CD4-positive, alpha-beta memory T cell (primary cell): ENCODE measurements at regions not wholly inside any gene's neighbourhood (a gene's known extent, or its start where the extent isn't known, plus 50 kb on each side); places are given as distances from the start of the nearest gene placed in this dataset.

ENCODE experiments used
- CTCF ChIA-PET: fragments of 350-600 bp; sonication (Branson Sonifier 250); formaldehyde crosslinking; loops from one replicate; lab custom pipeline; 2021; ENCODE audit warnings: inconsistent platforms; ENCODE audit not compliant: partially characterized antibody; lab: Charles Lee
- POLR2A ChIA-PET: fragments of 350-600 bp; sonication (Branson Sonifier 250); formaldehyde crosslinking; loops from one replicate; lab custom pipeline; 2021; ENCODE audit not compliant: partially characterized antibody; lab: Charles Lee
- DNase-seq, 5 donors: peaks; one replicate each; pipeline versions ENCODE4 v3.0.0 to v3.0.0-alpha.2; 2020 to 2022; ENCODE audit warnings: mixed read lengths in 1 of 5
- H3K27ac ChIP-seq: one replicate; pipeline ENCODE4 v1.7.0; 2013; ENCODE audit warnings: low read depth, low read length
- H3K27me3 ChIP-seq: 2 replicates; pipeline ENCODE4 v1.7.0; 2013; ENCODE audit warnings: mild to moderate bottlenecking, low read length, moderate library complexity; ENCODE audit not compliant: insufficient read depth
- H3K36me3 ChIP-seq: 2 replicates; pipeline ENCODE4 v1.7.0; 2013; ENCODE audit warnings: mild to moderate bottlenecking, low read length, moderate library complexity; ENCODE audit not compliant: insufficient read depth
- H3K4me1 ChIP-seq: 2 replicates; pipeline ENCODE4 v1.7.0; 2013; ENCODE audit warnings: mild to moderate bottlenecking, low read length, moderate library complexity; ENCODE audit not compliant: insufficient read depth
- H3K4me3 ChIP-seq, 2 donors: one replicate each; pipeline ENCODE4 v1.7.0; 2013; ENCODE audit warnings: low read length in 2 of 2, mild to moderate bottlenecking in 1 of 2
- H3K9me3 ChIP-seq, 2 donors: one replicate each; pipeline ENCODE4 v1.7.0; 2013; ENCODE audit warnings: low read length in 2 of 2, control low read depth in 1 of 2; ENCODE audit not compliant: control insufficient read depth in 1 of 2
- H3K27ac Mint-ChIP-seq, 7 donors: one replicate each; pipeline ENCODE4 v1.8.0; 2020 to 2021; ENCODE audit warnings: mixed read lengths in 7 of 7, mild to moderate bottlenecking in 6 of 7, inconsistent platforms in 3 of 7, moderate library complexity in 3 of 7
- H3K27me3 Mint-ChIP-seq, 2 donors: one replicate each; pipeline ENCODE4 v1.8.0; 2020 to 2021; ENCODE audit warnings: mixed read lengths in 2 of 2
- H3K36me3 Mint-ChIP-seq, 2 donors: one replicate each; pipeline ENCODE4 v1.8.0; 2020 to 2021; ENCODE audit warnings: mixed read lengths in 2 of 2, inconsistent platforms in 1 of 2, mild to moderate bottlenecking in 1 of 2
- H3K4me1 Mint-ChIP-seq, 4 donors: one replicate each; pipeline ENCODE4 v1.8.0; 2020 to 2021; ENCODE audit warnings: mixed read lengths in 4 of 4, mild to moderate bottlenecking in 1 of 4
- H3K4me3 Mint-ChIP-seq, 8 donors: one replicate each; pipeline ENCODE4 v1.8.0; 2020 to 2021; ENCODE audit warnings: mixed read lengths in 8 of 8, mild to moderate bottlenecking in 7 of 8, moderate library complexity in 6 of 8, inconsistent platforms in 3 of 8
- H3K9me3 Mint-ChIP-seq, 8 donors: one replicate each; pipeline ENCODE4 v1.8.0; 2020 to 2021; ENCODE audit warnings: mixed read lengths in 8 of 8, mild to moderate bottlenecking in 5 of 8, inconsistent platforms in 3 of 8, moderate library complexity in 1 of 8
- intact Hi-C: fragments of 100-400 bp; cut with micrococcal nuclease; formaldehyde crosslinking; loops from one replicate; pipeline ENCODE4 v1.15.1; 2023

DNA sequence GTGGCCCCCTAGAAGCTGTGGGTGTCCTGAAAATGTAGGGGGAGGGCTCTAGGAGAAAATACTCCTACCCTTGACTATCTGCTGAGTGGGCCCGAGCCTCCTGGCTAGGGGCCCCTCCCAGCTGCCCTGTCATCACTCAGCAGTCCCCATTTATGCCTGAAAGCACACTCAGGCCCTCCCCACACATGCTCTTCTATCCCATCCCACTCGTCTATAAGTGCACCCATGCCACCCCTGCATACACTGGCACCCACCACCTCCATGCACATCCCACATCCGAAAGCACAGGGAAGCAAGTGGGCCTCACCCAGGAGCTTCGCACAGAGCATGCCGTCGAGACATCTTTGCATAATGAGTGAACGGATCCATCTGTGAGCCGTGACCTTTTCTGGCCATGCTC is 80.4 kb upstream of the POU3F1 start:
- intact Hi-C loops, result no loop called here
- DNase-seq, result no peak
- peak overlapping the region in 1 of 7 donors; percentile 70 for H3K27ac Mint-ChIP-seq
- H3K4me1 ChIP-seq, result no peaks in the 10 kb centered on the region
- H3K4me3 Mint-ChIP-seq, result no peak overlapping the region
- H3K9me3 ChIP-seq, result no peaks in the 10 kb centered on the region
- H3K27me3 Mint-ChIP-seq, result peaks cover 12 to 27% of the 10 kb centered on the region in 2 donors
- CTCF ChIA-PET, result no interaction called here
- H3K9me3 Mint-ChIP-seq, result peaks cover 0 to 2% (median 0%) of the 10 kb centered on the region in 8 donors
- H3K27me3 ChIP-seq, result no peaks in the 10 kb centered on the region
- POLR2A ChIA-PET, result no interaction called here
- no peaks in the 10 kb centered on the region for H3K4me1 Mint-ChIP-seq
- no peak overlapping the region for H3K27ac ChIP-seq
- no peaks in the 10 kb centered on the region for H3K36me3 ChIP-seq
- H3K36me3 Mint-ChIP-seq, result no peaks in the 10 kb centered on the region
- H3K4me3 ChIP-seq, result no peak overlapping the region

DNA sequence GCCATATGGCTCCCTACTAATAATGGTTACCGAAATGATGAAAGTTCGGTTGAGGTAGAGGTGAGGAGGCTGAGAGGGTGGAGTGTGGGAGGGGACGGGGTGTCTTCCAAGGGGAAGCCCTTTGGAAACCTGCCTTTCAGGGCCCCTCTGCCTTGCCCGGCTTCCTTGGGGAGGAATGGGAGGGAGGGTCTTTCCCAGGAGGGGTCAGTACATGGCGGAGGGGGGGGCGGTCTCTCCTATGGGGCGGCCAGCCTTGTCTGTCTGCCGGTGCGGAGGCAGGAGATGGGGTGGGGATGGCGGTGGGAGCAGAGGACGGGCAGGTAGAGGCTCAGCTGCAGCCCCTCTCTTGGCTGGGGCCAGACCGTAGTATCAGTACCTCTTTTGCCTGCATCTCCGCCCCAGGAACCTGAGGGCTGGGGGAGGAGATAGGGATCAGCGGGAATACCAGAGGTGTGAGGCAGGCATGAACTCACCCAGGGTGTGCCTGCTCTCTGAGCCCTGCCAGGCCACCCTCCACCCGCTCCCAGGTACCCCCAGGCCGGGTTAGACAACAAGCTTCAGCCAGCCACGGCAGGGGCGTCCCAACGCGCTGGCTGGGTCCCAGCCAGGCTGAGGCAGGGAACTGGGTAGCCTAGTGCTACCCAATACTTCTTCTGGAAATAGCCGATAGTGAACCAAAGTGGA is 79.4 kb upstream of the POU3F1 start:
- Histone ChIP-seq H3K4me1 (no peaks in the 10 kb centered on the region), H3K27me3 (no peaks in the 10 kb centered on the region), H3K4me3 (no peak overlapping the region), H3K9me3 (no peaks in the 10 kb centered on the region), H3K27ac (no peak overlapping the region), H3K36me3 (no peaks in the 10 kb centered on the region)
- Mint-ChIP-seq H3K4me1 (no peaks in the 10 kb centered on the region), H3K9me3 (no peaks in the 10 kb centered on the region), H3K4me3 (no peak overlapping the region), H3K27me3 (peaks cover 8 to 19% of the 10 kb centered on the region in 2 donors), H3K27ac (no peak overlapping the region), H3K36me3 (no peaks in the 10 kb centered on the region)
- intact Hi-C loops, result no loop called here
- DNase-seq, result no peak
- POLR2A ChIA-PET, result interaction anchor here (0.5 kb wide), 1 partner anchor 93 kb away, joined by 3 read pairs; no protein-coding TSS in a partner anchor
- CTCF ChIA-PET, result no interaction called here

DNA sequence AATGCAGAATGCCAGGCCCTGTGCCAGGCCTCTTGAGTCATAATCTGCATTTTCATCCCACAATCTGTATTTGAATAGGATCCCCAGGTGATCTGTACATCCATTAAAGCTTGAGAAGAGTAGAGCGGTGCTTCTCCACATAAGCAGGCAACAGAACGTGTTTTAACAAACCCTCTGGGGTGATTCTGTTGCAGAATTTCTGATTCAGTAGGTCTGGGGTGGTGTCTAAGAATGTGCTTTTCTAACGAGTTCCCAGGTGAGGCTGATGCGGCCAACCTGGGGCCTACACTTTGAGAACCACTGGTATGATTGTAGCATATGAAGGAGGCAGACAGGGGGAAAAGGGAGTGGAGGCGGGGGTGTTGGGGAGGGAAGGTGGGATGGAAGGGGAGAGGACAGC is 78.4 kb upstream of the POU3F1 start:
- ChIA-PET POLR2A (no interaction called here), CTCF (no interaction called here)
- no peak overlapping the region for H3K4me3 Mint-ChIP-seq

DNA sequence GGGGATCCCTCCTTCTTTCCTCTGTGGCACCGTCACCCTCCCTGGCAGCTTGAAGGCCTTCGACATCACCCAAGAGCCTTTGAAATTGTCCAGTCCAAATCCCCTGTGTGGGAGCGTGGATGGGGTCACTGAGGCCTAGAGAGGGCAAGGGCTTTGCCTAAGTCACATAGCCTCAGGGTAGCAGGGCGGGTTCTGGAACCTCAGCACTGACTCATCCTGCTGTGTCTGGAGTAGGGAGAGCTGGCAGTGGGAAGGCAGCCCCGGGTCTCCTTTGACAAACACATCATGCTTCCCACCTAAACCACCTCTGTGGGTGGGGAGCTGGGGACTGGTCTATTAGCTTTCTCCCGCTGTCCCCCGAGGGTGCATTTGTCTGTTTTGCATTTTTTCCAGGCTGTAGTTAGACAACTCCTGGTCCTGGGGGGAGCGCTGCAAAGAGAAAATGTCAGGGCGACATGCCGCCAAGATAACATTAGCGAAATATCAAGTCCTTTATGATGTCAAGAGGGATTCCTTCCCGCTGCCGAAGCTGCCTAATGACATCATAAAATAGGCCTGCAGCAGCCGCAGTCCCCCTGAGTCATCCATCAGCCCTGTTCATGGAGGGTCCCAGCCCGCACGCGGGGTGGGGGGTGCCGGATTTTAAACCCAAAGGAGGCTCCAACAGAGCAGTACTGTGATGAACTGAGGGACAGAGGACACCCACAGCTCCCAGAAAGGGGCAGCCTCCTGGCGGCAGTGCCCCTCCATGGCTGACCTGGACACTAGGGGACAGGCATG is 77.0 kb upstream of the POU3F1 start:
- intact Hi-C loops, result no loop called here
- Mint-ChIP-seq H3K27me3 (peaks cover 4 to 11% of the 10 kb centered on the region in 2 donors), H3K4me3 (no peak overlapping the region), H3K36me3 (no peaks in the 10 kb centered on the region), H3K4me1 (no peaks in the 10 kb centered on the region), H3K9me3 (no peaks in the 10 kb centered on the region), H3K27ac (no peak overlapping the region)
- no peak overlapping the region for H3K4me3 ChIP-seq
- H3K36me3 ChIP-seq, result no peaks in the 10 kb centered on the region
- H3K9me3 ChIP-seq, result no peaks in the 10 kb centered on the region
- no peak for DNase-seq
- POLR2A ChIA-PET, result no interaction called here
- H3K27ac ChIP-seq, result no peak overlapping the region
- CTCF ChIA-PET, result no interaction called here
- H3K27me3 ChIP-seq, result no peaks in the 10 kb centered on the region
- no peaks in the 10 kb centered on the region for H3K4me1 ChIP-seq

More for the DNA sequence above, 78.4 kb upstream of the POU3F1 start:
- no peaks in the 10 kb centered on the region for H3K27me3 ChIP-seq
- peaks cover 6 to 14% of the 10 kb centered on the region in 2 donors for H3K27me3 Mint-ChIP-seq
- no peaks in the 10 kb centered on the region for H3K36me3 ChIP-seq
- no peak overlapping the region for H3K27ac ChIP-seq
- H3K27ac Mint-ChIP-seq, result peak overlapping the region in 1 of 7 donors; percentile 23
- H3K9me3 Mint-ChIP-seq, result no peaks in the 10 kb centered on the region
- H3K4me1 ChIP-seq, result no peaks in the 10 kb centered on the region
- H3K4me1 Mint-ChIP-seq, result no peaks in the 10 kb centered on the region
- no peaks in the 10 kb centered on the region for H3K9me3 ChIP-seq
- DNase-seq, result no peak
- no peak overlapping the region for H3K4me3 ChIP-seq
- intact Hi-C loops, result no loop called here
- H3K36me3 Mint-ChIP-seq, result no peaks in the 10 kb centered on the region

DNA sequence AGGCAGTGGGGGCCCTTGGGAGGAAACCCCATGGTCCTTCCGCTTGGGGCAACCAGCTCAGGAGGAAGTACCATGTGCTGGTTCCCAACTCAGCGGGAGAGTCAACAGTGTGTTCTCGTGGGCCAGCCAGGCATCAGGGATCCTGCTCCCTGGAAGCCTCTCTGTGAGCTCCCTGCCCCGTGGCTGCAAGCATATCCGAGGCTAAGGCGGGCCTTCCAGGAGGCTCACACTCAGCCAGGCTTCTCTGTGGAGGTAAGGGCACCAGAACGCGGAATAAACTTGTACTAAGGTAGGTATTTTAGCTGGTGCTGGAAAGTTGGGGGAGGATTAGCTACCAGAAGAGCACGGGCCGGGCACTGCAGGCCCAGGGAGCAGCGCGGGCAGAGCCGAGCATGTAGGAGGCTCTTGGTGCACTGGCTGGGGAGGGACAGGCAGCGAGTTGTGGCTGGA is 74.7 kb upstream of the POU3F1 start:
- H3K4me1 Mint-ChIP-seq, result no peaks in the 10 kb centered on the region
- no peaks in the 10 kb centered on the region for H3K9me3 Mint-ChIP-seq
- no peaks in the 10 kb centered on the region for H3K9me3 ChIP-seq
- DNase-seq, result no peak
- no peak overlapping the region for H3K4me3 ChIP-seq
- no peaks in the 10 kb centered on the region for H3K27me3 ChIP-seq
- no peaks in the 10 kb centered on the region for H3K36me3 Mint-ChIP-seq
- H3K4me1 ChIP-seq, result no peaks in the 10 kb centered on the region
- intact Hi-C loops, result no loop called here
- H3K27ac ChIP-seq, result no peak overlapping the region
- H3K4me3 Mint-ChIP-seq, result no peak overlapping the region
- POLR2A ChIA-PET, result no interaction called here
- peaks cover 1 to 9% of the 10 kb centered on the region in 2 donors for H3K27me3 Mint-ChIP-seq
- CTCF ChIA-PET, result no interaction called here
- no peaks in the 10 kb centered on the region for H3K36me3 ChIP-seq
- no peak overlapping the region for H3K27ac Mint-ChIP-seq

GRCh38 chr1:38120552-38121230 is 74.1 kb upstream of the POU3F1 start:
- CTCF ChIA-PET, result no interaction called here
- no peak overlapping the region for H3K27ac ChIP-seq
- Mint-ChIP-seq H3K4me3 (no peak overlapping the region), H3K4me1 (no peaks in the 10 kb centered on the region), H3K27me3 (peaks cover 1 to 9% of the 10 kb centered on the region in 2 donors), H3K9me3 (no peaks in the 10 kb centered on the region), H3K27ac (no peak overlapping the region), H3K36me3 (no peaks in the 10 kb centered on the region)
- H3K4me1 ChIP-seq, result no peaks in the 10 kb centered on the region
- H3K36me3 ChIP-seq, result no peaks in the 10 kb centered on the region
- DNase-seq, result no peak
- POLR2A ChIA-PET, result no interaction called here
- no peaks in the 10 kb centered on the region for H3K27me3 ChIP-seq
- no peak overlapping the region for H3K4me3 ChIP-seq
- intact Hi-C loops, result no loop called here
- H3K9me3 ChIP-seq, result no peaks in the 10 kb centered on the region

DNA sequence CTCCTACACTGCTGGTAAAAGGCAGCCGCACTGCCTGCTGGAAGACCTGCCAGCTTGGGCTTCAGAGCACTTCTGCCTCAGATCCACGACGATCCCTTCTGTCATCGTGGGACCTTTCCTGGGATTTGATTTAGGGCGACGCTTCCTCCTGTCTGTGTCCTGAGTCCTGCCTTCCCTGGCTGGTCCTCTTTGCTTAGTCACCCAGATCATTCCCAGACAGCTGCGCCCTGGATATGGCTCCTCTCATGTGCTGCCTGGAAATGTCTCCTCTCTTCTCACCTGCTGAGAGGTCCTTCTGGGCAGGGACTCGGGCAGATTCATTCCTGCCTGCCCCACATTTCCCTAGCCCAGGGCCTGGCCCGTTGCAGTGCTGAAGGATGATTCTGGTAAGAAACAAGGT is 72.4 kb upstream of the POU3F1 start:
- no peak overlapping the region for H3K4me3 Mint-ChIP-seq
- Histone ChIP-seq H3K36me3 (no peaks in the 10 kb centered on the region), H3K9me3 (no peaks in the 10 kb centered on the region), H3K4me1 (no peaks in the 10 kb centered on the region), H3K4me3 (no peak overlapping the region), H3K27me3 (no peaks in the 10 kb centered on the region), H3K27ac (no peak overlapping the region)
- no peaks in the 10 kb centered on the region for H3K9me3 Mint-ChIP-seq
- CTCF ChIA-PET, result interaction anchor here (0.8 kb wide), 1 partner anchor 34 kb away, joined by 3 read pairs; no protein-coding TSS in a partner anchor
- H3K36me3 Mint-ChIP-seq, result no peaks in the 10 kb centered on the region
- POLR2A ChIA-PET, result no interaction called here
- no peak overlapping the region for H3K27ac Mint-ChIP-seq
- H3K27me3 Mint-ChIP-seq, result peaks cover 0 to 1% of the 10 kb centered on the region in 2 donors
- intact Hi-C loops, result no loop called here
- H3K4me1 Mint-ChIP-seq, result no peaks in the 10 kb centered on the region
- no peak for DNase-seq
